ENCODE measurements at regions not wholly inside any gene's neighbourhood (a gene's known extent, or its start where the extent isn't known, plus 50 kb on each side); places are given as distances from the start of the nearest gene placed in this dataset.

GRCh38 chr15:96564546-96564945 lies 234.0 kb downstream of the NR2F2 start:
- Histone ChIP-seq H3K4me3 (ENCODE audit: low read depth, low read length, poor library complexity, severe bottlenecking) (no peak overlapping the region), H2AFZ (ENCODE audit: low read length) (no peak overlapping the region), H3K79me2 (ENCODE audit: insufficient read depth, low read depth, low read length) (no peaks in the 10 kb centered on the region), H3K4me1 (ENCODE audit: insufficient read depth, low read length, poor library complexity, severe bottlenecking) (no peaks in the 10 kb centered on the region), H3K9me3 (ENCODE audit: low read length) (no peaks in the 10 kb centered on the region), H3K4me2 (ENCODE audit: low read length) (no peak overlapping the region), H3K27ac (ENCODE audit: low read depth, low read length, poor library complexity, severe bottlenecking) (no peak overlapping the region), H3K9me2 (ENCODE audit: insufficient read depth, low read length) (no peaks in the 10 kb centered on the region), H4K20me1 (ENCODE audit: insufficient read depth, low read length) (no peaks in the 10 kb centered on the region), H3K36me3 (ENCODE audit: insufficient read depth, low read length) (no peaks in the 10 kb centered on the region)
- TF ChIP-seq EZH2phosphoT487 (IDR thresholded peaks at IDR 0.05; ENCODE audit: borderline replicate concordance, low read depth, low read length) (no peak), CTCF (conservative IDR thresholded peaks at IDR 0.05; ENCODE audit: low read length) (no peak)
- no peak for DNase-seq (ENCODE audit: low spot score)
- intact Hi-C loops (cut with micrococcal nuclease; ENCODE audit: unreplicated experiment) = no loop called here
- POLR2A ChIA-PET = no interaction called here
- BruUV-seq (replicated peaks) = no TSS peak
- CTCF ChIA-PET (ENCODE audit: unreplicated experiment) = no interaction called here

GRCh38 chr15:96565266-96565665 lies 234.8 kb downstream of the NR2F2 start:
- no peak overlapping the region for H2AFZ ChIP-seq (ENCODE audit: low read length)
- POLR2A ChIA-PET = no interaction called here
- no peaks in the 10 kb centered on the region for H4K20me1 ChIP-seq (ENCODE audit: insufficient read depth, low read length)
- no peaks in the 10 kb centered on the region for H3K9me2 ChIP-seq (ENCODE audit: insufficient read depth, low read length)
- intact Hi-C loops (cut with micrococcal nuclease; ENCODE audit: unreplicated experiment) = loop anchor here (5.0 kb wide), 1 partner anchor 933 kb away; no protein-coding TSS in a partner anchor
- H3K9me3 ChIP-seq (ENCODE audit: low read length) = no peaks in the 10 kb centered on the region
- DNase-seq (ENCODE audit: low spot score) = no peak
- CTCF ChIA-PET (ENCODE audit: unreplicated experiment) = no interaction called here
- TF ChIP-seq CTCF (conservative IDR thresholded peaks at IDR 0.05; ENCODE audit: low read length) = no peak
- TF ChIP-seq EZH2phosphoT487 (IDR thresholded peaks at IDR 0.05; ENCODE audit: borderline replicate concordance, low read depth, low read length) = no peak
- no peak overlapping the region for H3K4me3 ChIP-seq (ENCODE audit: low read depth, low read length, poor library complexity, severe bottlenecking)
- no peaks in the 10 kb centered on the region for H3K4me1 ChIP-seq (ENCODE audit: insufficient read depth, low read length, poor library complexity, severe bottlenecking)
- no peak overlapping the region for H3K4me2 ChIP-seq (ENCODE audit: low read length)
- H3K36me3 ChIP-seq (ENCODE audit: insufficient read depth, low read length) = no peaks in the 10 kb centered on the region
- no peaks in the 10 kb centered on the region for H3K79me2 ChIP-seq (ENCODE audit: insufficient read depth, low read depth, low read length)
- no peak overlapping the region for H3K27ac ChIP-seq (ENCODE audit: low read depth, low read length, poor library complexity, severe bottlenecking)
- no TSS peak for BruUV-seq (replicated peaks)

GRCh38 chr15:96574782-96575181 lies 244.3 kb downstream of the NR2F2 start:
- H3K4me2 ChIP-seq (ENCODE audit: low read length) = no peak overlapping the region
- no peak overlapping the region for H3K4me3 ChIP-seq (ENCODE audit: low read depth, low read length, poor library complexity, severe bottlenecking)
- TF ChIP-seq CTCF (conservative IDR thresholded peaks at IDR 0.05; ENCODE audit: low read length) = no peak
- TF ChIP-seq EZH2phosphoT487 (IDR thresholded peaks at IDR 0.05; ENCODE audit: borderline replicate concordance, low read depth, low read length) = no peak
- no peak for DNase-seq (ENCODE audit: low spot score)
- no peak overlapping the region for H3K27ac ChIP-seq (ENCODE audit: low read depth, low read length, poor library complexity, severe bottlenecking)
- POLR2A ChIA-PET = no interaction called here
- H2AFZ ChIP-seq (ENCODE audit: low read length) = no peak overlapping the region
- no peaks in the 10 kb centered on the region for H4K20me1 ChIP-seq (ENCODE audit: insufficient read depth, low read length)
- H3K9me2 ChIP-seq (ENCODE audit: insufficient read depth, low read length) = no peaks in the 10 kb centered on the region
- CTCF ChIA-PET (ENCODE audit: unreplicated experiment) = no interaction called here
- intact Hi-C loops (cut with micrococcal nuclease; ENCODE audit: unreplicated experiment) = no loop called here
- no peaks in the 10 kb centered on the region for H3K4me1 ChIP-seq (ENCODE audit: insufficient read depth, low read length, poor library complexity, severe bottlenecking)
- H3K9me3 ChIP-seq (ENCODE audit: low read length) = no peaks in the 10 kb centered on the region
- no peaks in the 10 kb centered on the region for H3K79me2 ChIP-seq (ENCODE audit: insufficient read depth, low read depth, low read length)
- no TSS peak for BruUV-seq (replicated peaks)
- no peaks in the 10 kb centered on the region for H3K36me3 ChIP-seq (ENCODE audit: insufficient read depth, low read length)
